ENCODE measurements at regions not wholly inside any gene's neighbourhood (a gene's known extent, or its start where the extent isn't known, plus 50 kb on each side); places are given as distances from the start of the nearest gene placed in this dataset.
A peak's percentile ranks its signal among the peaks of the same experiment; 100 is the strongest.

DNA sequence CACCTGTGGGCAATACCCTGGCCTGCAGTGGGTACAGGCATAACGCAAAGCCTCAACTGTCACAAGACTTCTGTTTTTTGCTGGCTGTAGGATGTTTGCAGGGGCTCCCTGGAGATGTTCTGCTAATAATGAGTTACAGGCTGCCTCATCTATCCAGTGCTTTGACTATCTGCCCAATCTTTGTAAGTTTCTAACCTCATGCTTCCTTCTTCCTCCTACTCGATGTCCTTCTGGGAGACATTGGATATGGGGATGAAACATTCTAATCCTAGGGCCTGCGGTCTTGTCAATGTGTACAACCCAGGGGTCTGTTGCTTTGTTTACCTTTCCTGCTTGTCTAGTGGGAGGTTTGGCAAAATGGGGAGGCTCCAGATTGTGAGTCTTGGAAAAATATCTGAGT is 136.8 kb upstream of the TCF21 start:
- Histone ChIP-seq H2AK5ac (ENCODE audit: low read depth, low read length) (peak overlapping the region; percentile 67), H4K91ac (ENCODE audit: insufficient read depth, low read depth, low read length) (no peak overlapping the region; the same call in 1 of the 2 replicates), H3K27me3 (ENCODE audit: control insufficient read depth, insufficient read depth, low read length) (no peaks in the 10 kb centered on the region), H3K4me1 (ENCODE audit: control insufficient read depth, insufficient read depth, low read length) (peaks cover 11% of the 10 kb centered on the region), H2AK9ac (replicated peaks; ENCODE audit: low read depth, low read length, poor library complexity) (no peak overlapping the region), H2AFZ (replicated peaks; ENCODE audit: low read length, poor library complexity) (no peak overlapping the region), H3K56ac (ENCODE audit: extremely low read depth, insufficient read depth, low read length) (no peak overlapping the region), H3K9me3 (ENCODE audit: control insufficient read depth, insufficient read depth, low read length) (no peaks in the 10 kb centered on the region), H3K4me2 (ENCODE audit: low read depth, low read length) (no peak overlapping the region), H3K23ac (ENCODE audit: low read depth, low read length) (no peak overlapping the region), H3K9ac (ENCODE audit: low read depth, low read length) (no peak overlapping the region), H2BK20ac (ENCODE audit: low read depth, low read length) (peak overlapping the region; percentile 18; the same call in 1 of the 2 replicates), H3K14ac (replicated peaks; ENCODE audit: low read depth, low read length) (no peak overlapping the region), H3K18ac (ENCODE audit: low read depth, low read length) (peak overlapping the region; percentile 17; the same call in 1 of the 2 replicates), H3K79me1 (ENCODE audit: low read depth in 1 of 2, low read length in 2 of 2) (no peaks in the 10 kb centered on the region), H2BK120ac (ENCODE audit: low read depth, low read length) (peak overlapping the region; percentile 6; the same call in 1 of the 2 replicates), H3K9me1 (ENCODE audit: insufficient read depth, low read length) (0 out of 2 replicates have a peak, but pooled peaks cover 2% of the 10 kb centered on the region), H4K5ac (ENCODE audit: low read depth, low read length) (peak overlapping the region; percentile 44), H2BK15ac (ENCODE audit: low read depth, low read length) (peak overlapping the region; percentile 23; the same call in 1 of the 3 replicates), H4K8ac (ENCODE audit: low read depth in 2 of 2, low read length in 2 of 2) (no peak overlapping the region), H3K4ac (ENCODE audit: low read depth, low read length) (peak overlapping the region; percentile 14; the same call in 1 of the 2 replicates), H3K4me3 (ENCODE audit: insufficient read depth, low read depth, low read length) (no peak overlapping the region), H4K20me1 (ENCODE audit: insufficient read depth, low read length) (no peaks in the 10 kb centered on the region), H3K36me3 (ENCODE audit: control insufficient read depth, insufficient read depth, low read length) (no peaks in the 10 kb centered on the region), H3K27ac (ENCODE audit: insufficient read depth, low read length) (no peak overlapping the region), H2BK5ac (ENCODE audit: low read depth, low read length, poor library complexity, severe bottlenecking) (no peak overlapping the region)
- intact Hi-C loops (cut with micrococcal nuclease) (no loop called here), in situ Hi-C loops (cut with MboI; ENCODE audit: low sequenced_read_pairs) (no loop called here), dilution Hi-C loops (cut with HindIII; ENCODE audit: low sequenced_read_pairs, unreplicated experiment) (no loop called here)
- ATAC-seq (ENCODE audit: low read depth) (no peak), DNase-seq (no peak)
- POLR2A ChIA-PET (ENCODE audit: unreplicated experiment): no interaction called here
- WGBS, 2 experiments (ENCODE audit: extremely low coverage in 2 of 2, insufficient read length in 1 of 2): no CpG with 5 or more reads among the region's 3 CpGs
- no TSS peak for BruUV-seq (replicated peaks)
- CTCF ChIA-PET: no interaction called here
- no peak for TF ChIP-seq MAFK (IDR thresholded peaks at IDR 0.05; ENCODE audit: low read depth, low read length)

All from IMR-90 (cell line).